ENCODE measurements at regions not wholly inside any gene's neighbourhood (a gene's known extent, or its start where the extent isn't known, plus 50 kb on each side); places are given as distances from the start of the nearest gene placed in this dataset.

DNA sequence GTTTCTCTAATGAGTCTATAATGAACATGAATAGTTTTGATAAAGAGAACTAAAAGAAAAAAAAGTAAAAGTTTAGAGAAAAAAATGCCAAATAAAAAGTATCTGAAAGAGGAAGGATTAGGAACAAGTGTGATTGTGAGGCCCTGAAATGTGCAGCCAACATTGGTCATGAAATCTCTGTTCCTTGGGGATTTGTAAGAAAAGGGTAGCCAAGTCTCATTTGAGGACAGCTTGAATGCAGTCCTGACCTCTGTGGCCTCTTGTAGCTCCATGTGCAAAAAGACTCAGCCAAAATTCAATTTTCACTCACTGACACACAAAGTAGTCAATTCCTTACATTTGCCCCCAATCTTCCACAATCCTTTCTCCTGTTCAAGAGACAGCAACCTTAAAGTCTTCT lies 167.9 kb downstream of the KLF12 start:
- DNase-seq (ENCODE audit: low read depth), result no peak

DNA sequence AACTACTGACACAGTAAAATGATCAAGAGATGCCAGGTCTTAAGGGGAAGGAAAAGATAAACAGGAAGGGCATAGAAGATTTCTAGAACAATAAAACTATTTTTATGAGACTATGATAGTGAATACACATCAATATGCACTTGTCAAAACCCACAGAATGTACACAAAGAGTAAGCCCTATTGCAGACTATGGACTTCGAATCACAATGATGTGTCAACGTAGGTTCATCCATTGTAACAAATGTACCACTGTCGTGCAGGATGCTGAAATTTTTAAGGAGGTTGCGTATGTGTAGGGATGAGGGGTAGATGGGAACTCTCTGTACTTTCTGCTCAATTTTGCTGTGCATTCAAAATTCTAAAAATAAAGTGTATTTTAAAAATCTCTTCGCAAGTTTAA lies 171.9 kb downstream of the KLF12 start:
- no peak for DNase-seq (ENCODE audit: low read depth)

DNA sequence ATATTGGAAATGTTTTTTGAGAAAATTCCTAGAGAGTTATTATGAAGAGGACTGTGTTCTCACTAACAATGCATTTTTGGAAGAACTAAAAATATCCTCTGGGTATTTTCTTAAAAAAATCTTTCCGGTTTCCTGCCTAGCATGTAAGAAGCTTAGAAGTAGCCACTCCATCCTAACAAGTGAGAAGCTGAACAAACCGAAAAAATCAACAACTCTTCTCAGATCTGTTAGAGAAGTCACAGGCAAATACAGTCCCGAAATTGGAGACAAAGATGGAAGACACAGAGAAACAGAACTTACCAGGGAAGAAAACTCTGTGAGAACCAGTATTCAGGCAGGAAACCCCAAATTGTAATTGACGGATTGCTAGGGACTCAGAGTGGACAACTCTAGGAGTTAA lies 173.0 kb downstream of the KLF12 start:
- no peak for DNase-seq (ENCODE audit: low read depth)

DNA sequence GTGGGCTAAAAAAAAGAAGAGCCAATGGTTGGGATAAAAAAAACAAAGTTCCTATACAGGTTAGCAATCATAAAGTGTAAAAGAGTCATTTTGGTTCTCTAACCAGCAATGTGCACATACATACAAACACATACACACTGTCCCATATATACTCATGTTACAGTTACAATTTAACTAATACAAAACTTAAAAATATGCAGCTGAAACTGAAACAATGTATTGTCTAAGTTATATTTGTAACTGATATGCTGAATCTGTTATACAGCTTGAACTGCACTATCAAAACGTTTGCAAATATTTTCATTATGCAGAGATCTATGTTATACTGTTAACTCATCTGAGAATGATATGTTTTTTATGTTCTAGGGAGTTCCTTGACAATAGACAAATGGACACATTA lies 173.7 kb downstream of the KLF12 start:
- DNase-seq (ENCODE audit: low read depth), result no peak

DNA sequence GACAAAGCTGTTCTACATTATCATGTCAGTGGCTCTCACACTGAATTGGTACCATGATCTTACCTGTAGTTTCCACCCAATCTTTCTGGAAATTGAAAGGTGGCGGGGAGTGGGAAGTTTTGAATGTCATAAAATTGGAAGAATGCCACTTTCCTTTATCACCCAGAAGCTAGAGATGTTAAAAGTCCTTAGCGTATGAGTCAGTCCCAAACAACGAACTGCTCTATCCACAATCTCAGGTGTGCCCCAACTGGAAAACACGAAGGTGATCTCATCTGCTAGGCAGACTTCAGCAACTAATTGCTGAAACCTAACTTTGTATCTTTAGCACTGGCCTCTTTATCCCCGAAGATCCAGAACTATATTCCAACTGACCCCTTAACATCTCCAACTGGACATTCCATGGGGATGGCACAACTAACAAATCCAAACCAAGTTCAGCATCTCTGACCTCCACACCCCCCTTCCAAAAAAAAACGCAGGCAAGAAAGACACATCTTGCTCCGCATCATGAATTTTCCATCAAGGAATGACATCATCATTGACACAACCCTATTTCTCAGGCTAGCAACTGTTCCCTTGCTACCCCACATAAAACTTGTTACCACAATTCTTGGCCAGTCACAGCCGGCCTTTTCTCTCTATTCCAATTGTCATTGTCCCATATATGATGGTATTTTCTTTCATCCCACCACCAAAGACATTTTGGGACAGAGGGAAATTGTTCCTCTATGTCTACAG lies 175.4 kb downstream of the KLF12 start:
- DNase-seq (ENCODE audit: low read depth), result no peak

DNA sequence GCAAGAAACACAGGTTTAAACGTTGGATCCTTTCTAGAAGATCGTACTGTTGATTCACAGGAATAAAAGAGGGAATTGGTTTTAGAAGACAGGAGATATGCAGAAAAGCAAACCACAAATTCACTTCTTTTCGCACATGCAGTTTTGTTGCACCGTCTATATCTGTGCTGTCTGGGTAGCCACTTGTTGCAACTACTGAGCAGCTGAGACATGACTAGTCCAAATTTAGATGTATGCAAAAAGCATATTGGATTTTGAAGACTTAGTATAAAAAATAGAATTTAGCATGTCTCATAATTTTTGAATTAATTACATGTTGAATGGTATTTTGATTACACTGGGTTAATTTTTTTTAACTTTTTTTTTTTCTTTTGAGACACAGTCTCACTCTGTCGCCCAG lies 176.3 kb downstream of the KLF12 start:
- no peak for DNase-seq (ENCODE audit: low read depth)

DNA sequence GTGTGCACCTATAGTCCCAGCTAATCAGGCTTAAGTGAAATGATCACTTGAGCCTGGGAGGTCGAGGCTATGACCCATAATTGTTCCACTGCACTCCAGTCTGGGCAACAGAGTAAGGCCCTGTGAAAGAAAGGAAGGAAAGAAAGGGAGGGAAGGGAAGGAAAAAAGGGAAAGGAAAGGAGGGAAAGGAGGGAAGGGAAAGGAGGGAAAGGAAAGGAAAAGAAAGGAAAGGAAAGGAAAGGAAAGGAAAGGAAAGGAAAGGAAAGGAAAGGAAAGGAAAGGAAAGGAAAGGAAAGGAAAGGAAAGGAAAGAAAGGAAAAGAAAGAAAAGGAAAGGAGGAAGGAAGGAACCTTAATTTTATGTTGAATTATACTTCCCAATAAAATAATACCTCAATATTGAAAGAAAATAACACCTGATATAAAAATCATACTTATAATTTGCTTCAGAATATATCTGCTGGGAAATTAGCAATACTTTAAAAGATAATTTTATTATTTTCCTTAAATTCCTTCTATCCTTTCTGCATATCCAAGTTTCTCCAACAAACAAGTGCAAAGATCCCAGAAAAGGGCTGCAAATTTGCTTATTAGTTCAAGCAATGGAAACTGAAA lies 177.3 kb downstream of the KLF12 start:
- no peak for DNase-seq (ENCODE audit: low read depth)

DNA sequence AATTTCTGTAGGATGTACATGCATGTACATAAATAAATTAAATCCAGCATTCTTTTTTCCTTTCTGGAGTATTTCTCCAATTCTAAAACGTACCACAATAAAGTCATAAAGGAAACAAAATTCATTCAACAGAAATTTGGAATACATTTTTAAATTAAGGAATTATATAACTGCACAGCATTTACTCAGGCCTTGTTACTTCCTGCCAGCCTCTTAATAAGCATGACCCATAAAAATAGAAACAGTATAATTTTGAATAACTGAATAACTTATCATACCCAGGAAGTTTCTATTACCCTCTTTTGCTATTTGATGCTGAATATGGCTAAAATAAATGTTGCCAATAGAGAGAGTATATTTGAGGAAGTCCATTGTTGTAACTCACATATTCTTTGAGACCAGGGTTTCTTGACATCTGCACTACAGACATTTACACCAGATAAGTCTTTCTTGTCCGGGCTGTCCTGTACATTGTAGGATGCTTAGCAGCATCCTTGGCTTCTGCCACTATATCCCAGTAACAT lies 178.2 kb downstream of the KLF12 start:
- DNase-seq (ENCODE audit: low read depth), result no peak

DNA sequence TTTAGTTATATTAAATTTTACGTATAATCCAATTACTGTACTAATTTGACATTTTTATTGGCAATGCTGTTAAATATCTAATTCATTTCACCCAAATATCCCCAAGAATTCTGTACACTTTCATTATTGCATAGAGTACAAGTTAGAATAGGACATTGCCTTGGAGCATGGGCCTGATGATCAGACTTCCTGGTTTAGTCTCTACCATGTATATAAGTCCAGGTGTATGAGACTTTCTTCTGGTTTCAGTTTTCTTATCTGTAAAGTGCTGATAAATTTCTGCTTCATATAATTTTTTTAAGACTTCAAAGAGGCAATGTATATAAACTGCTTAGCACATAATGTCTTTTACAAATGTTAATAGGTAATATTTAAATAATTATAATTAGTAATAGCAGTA lies 179.4 kb downstream of the KLF12 start:
- no peak for DNase-seq (ENCODE audit: low read depth)

DNA sequence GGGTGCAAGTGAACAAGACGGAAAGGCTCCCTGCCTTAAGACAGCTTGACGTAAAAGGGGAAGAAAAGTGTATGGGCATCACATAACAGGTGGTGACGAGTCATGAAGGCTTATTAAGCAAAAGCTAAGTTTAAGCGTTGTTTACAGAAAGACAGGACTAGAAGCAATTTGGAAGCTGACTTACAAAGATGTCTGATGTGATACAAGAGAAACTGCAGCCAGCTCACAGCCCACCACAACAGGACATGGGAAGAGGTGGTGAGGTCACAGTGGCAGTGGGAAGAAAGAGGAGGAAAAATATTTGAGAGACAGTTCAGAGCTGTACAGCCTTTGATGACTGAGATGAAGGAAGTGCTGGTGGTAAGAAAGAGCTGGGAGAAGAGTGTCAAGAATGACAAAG lies 181.6 kb downstream of the KLF12 start:
- no peak for DNase-seq (ENCODE audit: low read depth)

DNA sequence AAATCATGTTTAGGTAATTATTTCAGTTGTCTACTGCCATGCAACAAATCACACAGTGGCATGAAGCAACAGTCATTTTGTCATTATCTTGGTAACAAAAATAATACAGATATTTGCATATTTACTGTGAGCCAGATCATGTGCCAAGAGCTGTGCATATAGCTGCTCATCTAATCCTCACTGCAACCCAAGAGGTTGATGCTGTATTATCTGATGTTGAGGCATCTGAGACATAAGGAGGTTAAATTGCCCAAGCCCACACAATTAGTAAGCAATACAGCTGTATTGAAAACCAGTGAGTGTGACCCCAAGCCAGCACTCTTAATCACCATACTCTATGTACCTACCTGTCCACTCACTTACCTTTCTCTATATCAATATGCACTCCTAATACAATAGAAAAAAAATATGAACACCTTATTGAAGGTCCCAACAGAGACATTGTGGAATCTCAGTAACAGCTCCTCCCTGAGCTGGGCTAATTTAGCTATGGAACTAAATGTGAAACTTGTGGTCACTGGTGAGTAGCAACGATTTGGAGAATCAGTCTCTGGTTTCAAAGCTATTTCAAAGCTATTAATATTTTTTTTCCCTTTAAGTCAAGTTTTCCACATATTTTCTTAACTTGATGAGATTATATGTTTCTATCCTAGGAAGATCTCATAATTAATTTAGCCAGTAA lies 185.2 kb downstream of the KLF12 start:
- DNase-seq (ENCODE audit: low read depth), result no peak

DNA sequence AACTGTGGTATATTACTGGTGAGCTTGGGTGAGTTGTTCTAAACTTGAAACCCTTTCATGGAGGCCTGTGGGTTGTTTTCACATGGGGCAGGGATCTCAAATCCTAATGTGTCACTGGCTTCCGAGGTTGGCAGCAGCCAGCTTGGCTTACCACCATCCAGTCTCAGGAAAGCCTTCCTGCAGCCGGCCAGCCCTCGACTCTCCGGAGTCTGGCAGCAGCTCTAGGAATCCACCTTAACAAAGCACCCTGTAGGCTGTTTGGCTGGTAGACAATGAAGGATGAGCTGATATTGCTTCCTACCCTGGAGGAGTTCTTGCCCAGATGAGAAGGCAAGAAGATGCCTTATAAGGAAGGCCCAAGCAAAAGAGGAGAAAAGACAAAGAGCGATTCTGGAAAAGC lies 188.3 kb downstream of the KLF12 start:
- DNase-seq (ENCODE audit: low read depth), result no peak

DNA sequence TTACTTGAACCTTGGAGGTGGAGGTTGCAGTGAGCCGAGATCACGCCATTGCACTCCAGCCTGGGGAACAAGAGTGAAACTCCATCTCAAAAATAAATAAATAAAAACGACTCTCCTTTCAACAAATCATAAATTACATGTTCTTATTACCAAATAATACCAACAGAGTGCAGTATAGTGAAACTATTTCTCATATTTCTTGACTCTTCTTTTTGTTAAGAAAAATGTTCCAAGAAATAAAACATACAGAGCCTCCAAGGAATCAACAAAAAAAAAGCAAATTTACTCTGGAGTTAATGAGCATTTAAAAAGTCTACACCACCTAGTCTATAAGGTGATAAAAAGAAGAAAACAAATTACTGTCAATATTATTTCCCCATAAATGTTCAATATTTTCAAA lies 188.8 kb downstream of the KLF12 start:
- no peak for DNase-seq (ENCODE audit: low read depth)

DNA sequence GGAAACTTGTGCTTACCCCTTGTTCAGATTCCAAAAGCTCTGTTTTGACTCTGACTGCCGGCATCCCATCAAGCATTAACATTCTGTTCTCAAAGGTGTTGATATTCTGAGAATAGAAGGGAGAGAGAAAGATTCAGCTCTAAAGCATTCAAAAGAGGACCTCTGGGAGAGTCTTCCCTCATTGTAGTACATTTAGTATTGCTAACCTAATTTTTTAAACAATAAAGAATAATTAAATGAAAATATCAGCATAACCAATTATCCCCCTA lies 190.3 kb downstream of the KLF12 start:
- no peak for DNase-seq (ENCODE audit: low read depth)

DNA sequence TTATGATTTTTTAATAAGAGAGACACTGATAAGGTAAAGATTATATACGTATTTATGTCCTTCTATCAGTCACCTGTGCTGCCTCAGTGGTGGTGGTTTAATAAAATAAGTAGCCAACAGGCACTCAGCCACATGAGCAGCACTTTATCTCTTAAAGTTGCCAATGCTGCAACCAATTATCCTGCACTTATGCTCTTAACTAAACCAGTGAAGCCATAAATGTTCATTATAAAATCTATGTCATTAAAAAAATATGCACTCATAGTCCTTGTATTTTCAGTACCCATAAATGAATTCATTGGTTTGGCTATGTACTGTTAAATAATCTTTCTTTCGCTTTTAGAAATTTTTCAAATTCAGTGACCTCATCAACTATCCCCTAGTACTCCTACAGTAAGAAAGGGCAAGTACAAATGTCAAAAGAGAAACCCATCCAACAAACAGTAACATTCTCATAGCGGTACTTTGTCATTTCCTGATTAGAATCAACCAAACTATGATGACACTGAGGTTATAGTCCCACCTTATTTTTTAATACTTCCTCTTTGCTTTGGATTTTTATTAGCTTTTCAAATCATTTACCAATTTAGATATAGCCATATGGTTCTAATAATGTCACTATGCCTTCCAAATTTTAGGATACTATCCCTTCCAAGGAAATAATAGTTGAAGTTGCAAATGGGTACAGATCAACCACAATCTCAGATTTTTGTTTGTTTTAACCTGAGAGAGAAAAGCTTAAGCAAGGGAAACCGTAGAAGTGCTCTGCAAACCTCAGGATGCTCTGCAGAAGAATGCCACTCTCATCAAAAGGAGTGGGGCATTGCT lies 190.9 kb downstream of the KLF12 start:
- no peak for DNase-seq (ENCODE audit: low read depth)

DNA sequence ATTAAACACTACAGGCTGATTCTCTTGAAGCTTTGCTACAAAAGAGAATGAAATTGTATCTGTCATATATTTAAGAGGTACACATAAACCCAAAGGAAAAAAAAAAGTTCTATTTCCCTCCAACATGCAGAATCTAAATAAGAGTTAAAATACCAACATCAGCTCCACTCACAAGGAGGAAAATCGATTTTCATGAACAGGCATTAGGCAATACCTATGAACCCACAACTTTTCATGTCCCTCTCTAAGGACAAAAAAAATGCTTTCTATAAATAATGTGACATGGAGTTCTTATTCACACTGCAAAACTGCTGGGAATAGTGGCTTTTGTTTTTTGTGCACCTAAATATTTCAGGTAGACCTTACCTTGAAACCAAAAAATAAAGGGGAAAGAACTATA lies 192.5 kb downstream of the KLF12 start:
- no peak for DNase-seq (ENCODE audit: low read depth)

DNA sequence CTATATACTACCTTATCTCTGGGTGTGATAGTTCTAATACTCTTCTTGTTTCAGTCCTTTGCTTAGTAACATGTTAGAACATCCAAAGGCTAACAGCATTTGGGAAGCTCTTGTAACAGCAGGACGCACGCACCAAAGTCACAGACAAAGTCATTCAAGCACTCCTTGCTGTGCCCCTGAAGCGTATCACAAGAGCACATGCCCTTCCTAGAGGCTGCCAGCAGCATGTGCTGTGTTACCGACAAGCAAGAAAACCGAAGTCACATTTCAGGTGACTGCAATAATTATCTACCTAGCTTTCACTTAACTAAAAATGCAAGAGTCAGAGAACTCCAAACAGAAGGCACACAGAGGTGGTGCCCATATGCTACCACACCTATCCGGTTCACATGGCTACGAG lies 194.1 kb downstream of the KLF12 start:
- no peak for DNase-seq (ENCODE audit: low read depth)

DNA sequence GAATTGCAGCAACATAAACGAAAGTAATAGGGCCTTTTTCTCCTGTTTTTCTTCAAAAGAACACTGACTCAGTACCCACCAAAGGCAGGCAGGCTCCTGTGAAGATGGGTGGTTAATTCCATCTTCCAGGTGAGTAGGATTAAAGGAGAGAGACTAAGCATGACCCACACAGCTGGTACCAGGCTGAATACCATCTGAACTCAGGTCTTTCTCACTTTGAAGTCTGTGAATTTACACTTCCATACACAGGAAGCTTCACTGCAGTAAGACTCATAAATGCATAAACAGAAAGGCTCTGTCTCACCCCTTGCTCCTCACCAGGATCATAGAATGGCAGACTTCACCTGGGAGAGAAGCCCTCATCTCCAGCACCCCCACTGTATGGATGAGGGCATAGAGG lies 194.6 kb downstream of the KLF12 start:
- DNase-seq (ENCODE audit: low read depth), result no peak

DNA sequence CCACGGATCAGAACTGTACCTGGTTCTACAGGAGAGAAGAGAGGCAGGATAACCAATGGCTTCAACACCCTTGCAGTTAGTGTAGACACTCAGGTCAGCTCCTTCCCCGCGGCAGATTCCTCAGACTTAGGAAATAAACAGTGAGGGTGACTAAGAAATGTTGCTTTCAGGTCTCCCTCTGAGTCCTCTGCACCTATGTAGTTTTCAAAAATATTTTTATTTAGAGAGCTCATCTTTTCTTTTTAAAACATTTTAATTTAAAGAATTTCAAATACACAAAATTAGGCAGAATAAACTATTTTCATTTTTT lies 195.2 kb downstream of the KLF12 start:
- no peak for DNase-seq (ENCODE audit: low read depth)

DNA sequence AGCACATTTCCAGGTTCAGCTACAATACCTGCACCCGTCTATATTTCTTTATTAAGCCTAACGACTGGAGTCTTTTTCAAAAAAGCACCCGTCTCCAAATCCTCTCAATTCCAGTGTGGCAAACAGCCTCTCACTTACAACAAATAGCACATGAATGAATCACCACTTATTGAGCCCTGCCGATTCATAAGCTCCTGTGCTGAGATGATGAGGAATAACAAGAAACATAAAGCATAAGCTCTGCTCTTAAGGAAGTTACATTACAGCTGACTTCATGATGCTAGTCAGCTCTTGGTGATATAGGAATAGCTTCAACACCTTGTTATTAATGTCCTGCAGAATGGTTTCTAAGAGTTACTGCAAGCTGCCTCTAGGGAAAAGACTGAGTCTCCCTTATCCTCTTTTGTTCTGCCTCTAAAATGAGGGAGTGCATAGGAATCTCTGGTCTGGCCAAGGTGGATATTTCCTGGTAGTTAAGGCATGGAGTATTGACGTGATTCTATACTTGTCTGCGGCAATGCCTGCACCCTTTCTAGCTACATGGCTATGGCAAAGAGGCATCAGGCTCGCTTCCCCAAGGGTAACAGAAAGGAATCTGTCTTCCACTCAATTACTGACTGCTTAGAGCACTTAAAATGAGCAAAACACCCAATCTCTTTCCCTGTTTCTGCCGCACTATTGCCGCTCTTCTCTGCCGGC lies 195.7 kb downstream of the KLF12 start:
- DNase-seq (ENCODE audit: low read depth), result no peak

DNA sequence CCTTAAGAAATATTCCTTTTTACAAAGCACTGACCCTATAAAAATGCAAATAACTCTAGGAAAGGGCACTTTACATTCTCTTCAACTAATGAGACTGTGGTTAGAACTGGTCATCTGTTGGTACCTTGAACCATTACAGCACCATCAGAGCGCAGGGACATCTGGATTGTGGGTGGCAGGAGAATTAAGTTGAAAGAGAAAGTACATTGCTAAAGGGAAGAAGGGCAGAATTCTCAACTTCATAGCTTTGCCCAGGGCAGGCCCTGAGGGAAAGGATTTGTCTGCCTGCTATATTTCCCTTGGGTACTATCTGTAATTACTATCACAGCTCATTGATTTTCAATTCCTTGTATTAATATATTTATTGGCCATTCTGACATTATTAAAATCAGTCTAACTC lies 196.8 kb downstream of the KLF12 start:
- no peak for DNase-seq (ENCODE audit: low read depth)

DNA sequence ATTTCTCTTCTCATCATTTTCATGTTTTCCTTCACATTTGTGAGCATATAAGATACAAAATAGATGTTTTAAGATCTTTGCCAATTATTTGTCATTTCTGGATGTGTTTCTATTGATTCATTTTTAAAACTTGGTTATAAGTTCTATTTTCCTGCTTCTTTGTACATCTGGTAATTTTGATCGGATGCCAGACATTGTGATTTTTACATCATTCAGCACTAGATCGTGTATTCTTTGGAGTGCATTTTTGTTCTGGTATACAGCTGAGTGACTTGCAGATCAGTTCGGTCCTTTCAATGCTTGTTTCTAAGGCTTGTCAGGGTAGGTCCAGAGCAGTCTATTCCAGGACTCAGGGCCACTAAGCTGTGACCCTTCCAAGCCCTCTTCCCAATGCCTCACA lies 198.2 kb downstream of the KLF12 start:
- no peak for DNase-seq (ENCODE audit: low read depth)
